ENCODE measurements at regions not wholly inside any gene's neighbourhood (a gene's known extent, or its start where the extent isn't known, plus 50 kb on each side); places are given as distances from the start of the nearest gene placed in this dataset.

DNA sequence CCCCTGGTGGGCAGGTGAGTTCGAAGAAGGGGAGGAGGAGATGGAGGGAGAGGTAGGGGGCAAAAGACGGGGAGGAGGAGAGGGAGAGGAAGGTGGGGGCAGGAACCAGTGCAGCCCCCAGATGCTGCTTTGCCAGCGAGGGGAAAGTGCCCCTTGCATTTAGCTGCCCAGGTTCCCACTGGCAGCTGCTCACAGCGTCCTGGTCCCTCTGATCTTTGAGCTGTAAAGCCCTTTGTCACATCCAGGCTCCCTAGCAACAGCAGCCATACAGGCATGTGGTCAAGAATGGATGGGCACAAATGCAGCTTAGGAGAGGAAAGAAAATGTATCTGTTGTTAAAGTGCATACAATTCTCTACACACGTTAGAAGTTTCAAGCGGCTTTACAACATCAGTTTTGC, 160.9 kb downstream of the CD83 start:
- no peak for TF ChIP-seq POLR2A (IDR thresholded peaks at IDR 0.05)
- TF ChIP-seq, protein P1, sequence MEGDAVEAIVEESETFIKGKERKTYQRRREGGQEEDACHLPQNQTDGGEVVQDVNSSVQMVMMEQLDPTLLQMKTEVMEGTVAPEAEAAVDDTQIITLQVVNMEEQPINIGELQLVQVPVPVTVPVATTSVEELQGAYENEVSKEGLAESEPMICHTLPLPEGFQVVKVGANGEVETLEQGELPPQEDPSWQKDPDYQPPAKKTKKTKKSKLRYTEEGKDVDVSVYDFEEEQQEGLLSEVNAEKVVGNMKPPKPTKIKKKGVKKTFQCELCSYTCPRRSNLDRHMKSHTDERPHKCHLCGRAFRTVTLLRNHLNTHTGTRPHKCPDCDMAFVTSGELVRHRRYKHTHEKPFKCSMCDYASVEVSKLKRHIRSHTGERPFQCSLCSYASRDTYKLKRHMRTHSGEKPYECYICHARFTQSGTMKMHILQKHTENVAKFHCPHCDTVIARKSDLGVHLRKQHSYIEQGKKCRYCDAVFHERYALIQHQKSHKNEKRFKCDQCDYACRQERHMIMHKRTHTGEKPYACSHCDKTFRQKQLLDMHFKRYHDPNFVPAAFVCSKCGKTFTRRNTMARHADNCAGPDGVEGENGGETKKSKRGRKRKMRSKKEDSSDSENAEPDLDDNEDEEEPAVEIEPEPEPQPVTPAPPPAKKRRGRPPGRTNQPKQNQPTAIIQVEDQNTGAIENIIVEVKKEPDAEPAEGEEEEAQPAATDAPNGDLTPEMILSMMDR (IDR thresholded peaks at IDR 0.05), result no peak
- TF ChIP-seq EP300 (IDR thresholded peaks at IDR 0.05), result no peak
